ENCODE measurements at regions not wholly inside any gene's neighbourhood (a gene's known extent, or its start where the extent isn't known, plus 50 kb on each side); places are given as distances from the start of the nearest gene placed in this dataset.

DNA sequence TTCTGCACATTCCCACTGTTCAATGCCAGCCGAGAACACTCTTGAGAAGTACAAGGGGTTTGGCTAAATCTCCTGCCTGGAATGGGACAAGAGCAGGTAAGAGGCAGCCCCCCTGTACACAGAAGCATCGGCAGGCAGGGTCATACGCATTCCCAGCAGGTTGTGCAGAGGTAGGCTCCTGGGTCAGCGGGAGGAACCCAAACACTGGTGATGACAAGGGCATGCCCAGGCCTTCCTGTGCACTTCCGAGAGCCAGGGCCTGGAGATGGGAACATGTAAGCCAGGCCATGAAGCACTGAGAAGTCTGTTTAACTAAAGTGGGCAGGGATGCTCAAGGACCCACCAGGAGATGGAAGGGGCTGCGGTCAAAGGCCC is 130.3 kb upstream of the CHST15 start (continued):
- TF ChIP-seq, protein P1, sequence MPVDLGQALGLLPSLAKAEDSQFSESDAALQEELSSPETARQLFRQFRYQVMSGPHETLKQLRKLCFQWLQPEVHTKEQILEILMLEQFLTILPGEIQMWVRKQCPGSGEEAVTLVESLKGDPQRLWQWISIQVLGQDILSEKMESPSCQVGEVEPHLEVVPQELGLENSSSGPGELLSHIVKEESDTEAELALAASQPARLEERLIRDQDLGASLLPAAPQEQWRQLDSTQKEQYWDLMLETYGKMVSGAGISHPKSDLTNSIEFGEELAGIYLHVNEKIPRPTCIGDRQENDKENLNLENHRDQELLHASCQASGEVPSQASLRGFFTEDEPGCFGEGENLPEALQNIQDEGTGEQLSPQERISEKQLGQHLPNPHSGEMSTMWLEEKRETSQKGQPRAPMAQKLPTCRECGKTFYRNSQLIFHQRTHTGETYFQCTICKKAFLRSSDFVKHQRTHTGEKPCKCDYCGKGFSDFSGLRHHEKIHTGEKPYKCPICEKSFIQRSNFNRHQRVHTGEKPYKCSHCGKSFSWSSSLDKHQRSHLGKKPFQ (tag by site-specific recombination; IDR thresholded peaks at IDR 0.05): no peak
- TF ChIP-seq OVOL3 (tag by site-specific recombination; IDR thresholded peaks at IDR 0.05) (no peak), ZNF629 (tag by site-specific recombination; IDR thresholded peaks at IDR 0.05) (no peak)
- TF ChIP-seq, protein P2, sequence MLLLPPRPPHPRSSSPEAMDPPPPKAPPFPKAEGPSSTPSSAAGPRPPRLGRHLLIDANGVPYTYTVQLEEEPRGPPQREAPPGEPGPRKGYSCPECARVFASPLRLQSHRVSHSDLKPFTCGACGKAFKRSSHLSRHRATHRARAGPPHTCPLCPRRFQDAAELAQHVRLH (tag by site-specific recombination; IDR thresholded peaks at IDR 0.05): no peak

DNA sequence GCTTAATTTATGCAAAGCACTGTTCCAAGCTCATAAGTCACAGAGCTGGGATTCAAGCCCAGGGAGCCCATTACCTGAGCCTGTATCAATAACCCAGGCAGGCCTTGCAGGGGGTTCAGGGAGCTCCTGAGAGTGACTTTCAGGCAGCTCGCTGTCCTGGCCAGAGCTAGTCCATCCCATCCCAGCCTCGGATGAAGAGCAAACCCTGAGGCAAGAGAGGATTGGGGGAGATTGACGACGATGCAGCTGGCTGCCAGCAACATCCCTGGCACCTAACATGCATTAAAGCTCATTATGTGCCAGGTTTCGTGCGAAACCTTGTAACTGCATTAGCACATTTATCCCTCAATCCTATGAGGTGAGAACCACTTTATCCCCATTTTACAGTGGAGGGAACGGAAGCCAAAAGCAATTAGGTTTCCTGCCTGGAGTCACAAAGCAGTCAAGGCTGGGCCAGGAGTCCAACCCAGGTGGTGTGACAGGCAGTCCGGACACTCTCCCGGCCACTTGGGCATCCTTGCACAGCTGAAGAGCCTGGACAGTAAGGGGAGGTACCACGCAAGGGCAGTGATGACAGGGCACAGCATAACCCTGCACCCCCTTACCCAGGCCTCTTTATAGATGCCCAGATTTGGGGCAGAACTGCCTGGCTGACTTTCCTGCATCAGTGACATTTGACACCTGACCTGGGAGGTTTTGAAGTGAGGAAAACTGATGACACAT is 129.8 kb upstream of the CHST15 start:
- H3K27ac ChIP-seq (ENCODE audit: extremely low read depth, low read depth, low read length): no peak overlapping the region
- ChIA-PET CTCF (interaction anchor here (1.2 kb wide), 1 partner anchor 166 kb away, joined by 5 read pairs; no protein-coding TSS in a partner anchor), POLR2A (interaction anchor here (0.9 kb wide), 1 partner anchor 196 kb away, joined by 3 read pairs; no protein-coding TSS in a partner anchor)
- no peaks in the 10 kb centered on the region for H3K9me3 ChIP-seq (ENCODE audit: control insufficient read depth, insufficient read depth, low read depth, low read length)
- H3K4me1 ChIP-seq (ENCODE audit: control insufficient read depth, insufficient read depth, low read length): no peaks in the 10 kb centered on the region
- H3K4me3 ChIP-seq (ENCODE audit: low read depth, low read length): no peak overlapping the region
- no peak for TF ChIP-seq ZNF112 (tag by site-specific recombination; IDR thresholded peaks at IDR 0.05)
- no peak for TF ChIP-seq ZNF24 (tag by site-specific recombination; IDR thresholded peaks at IDR 0.05)
- TF ChIP-seq OVOL3 (tag by site-specific recombination; IDR thresholded peaks at IDR 0.05): no peak
- TF ChIP-seq, protein P3, sequence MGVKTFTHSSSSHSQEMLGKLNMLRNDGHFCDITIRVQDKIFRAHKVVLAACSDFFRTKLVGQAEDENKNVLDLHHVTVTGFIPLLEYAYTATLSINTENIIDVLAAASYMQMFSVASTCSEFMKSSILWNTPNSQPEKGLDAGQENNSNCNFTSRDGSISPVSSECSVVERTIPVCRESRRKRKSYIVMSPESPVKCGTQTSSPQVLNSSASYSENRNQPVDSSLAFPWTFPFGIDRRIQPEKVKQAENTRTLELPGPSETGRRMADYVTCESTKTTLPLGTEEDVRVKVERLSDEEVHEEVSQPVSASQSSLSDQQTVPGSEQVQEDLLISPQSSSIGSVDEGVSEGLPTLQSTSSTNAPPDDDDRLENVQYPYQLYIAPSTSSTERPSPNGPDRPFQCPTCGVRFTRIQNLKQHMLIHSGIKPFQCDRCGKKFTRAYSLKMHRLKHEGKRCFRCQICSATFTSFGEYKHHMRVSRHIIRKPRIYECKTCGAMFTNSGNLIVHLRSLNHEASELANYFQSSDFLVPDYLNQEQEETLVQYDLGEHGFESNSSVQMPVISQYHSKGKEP (tag by site-specific recombination; IDR thresholded peaks at IDR 0.05): no peak
- H3K36me3 ChIP-seq (ENCODE audit: control insufficient read depth in 2 of 2, insufficient read depth in 1 of 2, low read length in 2 of 2): no peaks in the 10 kb centered on the region

DNA sequence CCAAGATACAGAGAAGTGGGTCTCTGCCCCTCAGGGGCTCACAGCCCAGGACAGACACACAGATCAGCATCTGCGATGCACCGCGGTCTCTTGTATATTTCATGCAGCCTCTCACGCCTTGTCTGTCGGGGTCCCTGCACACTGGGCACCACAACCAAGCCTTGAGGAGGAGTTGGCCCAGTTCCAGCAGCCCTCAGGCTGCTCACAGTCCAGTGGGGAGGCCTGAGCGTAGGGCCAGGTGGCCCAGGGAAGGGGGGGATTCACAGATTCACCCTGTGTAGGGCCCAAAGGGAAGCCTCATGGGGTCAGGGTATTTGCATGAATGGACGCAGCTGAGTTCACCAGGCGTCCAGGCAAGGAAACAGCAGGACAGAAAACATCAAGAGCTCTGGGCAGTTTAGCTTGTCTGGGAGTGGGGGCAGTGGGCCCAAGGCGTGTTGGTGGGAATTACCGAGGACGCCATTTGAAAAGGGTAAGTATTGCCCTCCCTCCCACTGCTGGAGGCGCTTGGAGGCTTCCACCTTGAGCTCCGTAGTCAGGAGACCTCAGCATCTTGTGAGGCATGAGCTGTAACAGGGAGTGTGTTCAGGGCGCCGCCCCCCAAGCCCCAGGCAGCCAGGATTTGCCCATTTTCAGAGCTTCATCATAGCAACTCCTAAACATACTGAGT is 129.1 kb upstream of the CHST15 start:
- ChIA-PET CTCF (interaction anchor here (1.2 kb wide), 1 partner anchor 167 kb away, joined by 5 read pairs; no protein-coding TSS in a partner anchor), POLR2A (interaction anchor here (0.9 kb wide), 1 partner anchor 197 kb away, joined by 3 read pairs; no protein-coding TSS in a partner anchor)
- H3K27ac ChIP-seq (ENCODE audit: extremely low read depth, low read depth, low read length): no peak overlapping the region
- no peaks in the 10 kb centered on the region for H3K36me3 ChIP-seq (ENCODE audit: control insufficient read depth in 2 of 2, insufficient read depth in 1 of 2, low read length in 2 of 2)
- no peaks in the 10 kb centered on the region for H3K4me1 ChIP-seq (ENCODE audit: control insufficient read depth, insufficient read depth, low read length)
- no peak overlapping the region for H3K4me3 ChIP-seq (ENCODE audit: low read depth, low read length)
- no peaks in the 10 kb centered on the region for H3K9me3 ChIP-seq (ENCODE audit: control insufficient read depth, insufficient read depth, low read depth, low read length)
- TF ChIP-seq ZNF114 (tag by site-specific recombination; IDR thresholded peaks at IDR 0.05) (no peak), ZNF184 (tag by site-specific recombination; IDR thresholded peaks at IDR 0.05) (no peak), ZFP69B (tag by site-specific recombination; IDR thresholded peaks at IDR 0.05) (no peak), ZNF132 (tag by site-specific recombination; IDR thresholded peaks at IDR 0.05; ENCODE audit: borderline replicate concordance) (no peak), ZNF514 (tag by site-specific recombination; IDR thresholded peaks at IDR 0.05) (no peak), KLF9 (tag by site-specific recombination; IDR thresholded peaks at IDR 0.05; ENCODE audit: low read depth) (no peak)
- TF ChIP-seq, protein P4, sequence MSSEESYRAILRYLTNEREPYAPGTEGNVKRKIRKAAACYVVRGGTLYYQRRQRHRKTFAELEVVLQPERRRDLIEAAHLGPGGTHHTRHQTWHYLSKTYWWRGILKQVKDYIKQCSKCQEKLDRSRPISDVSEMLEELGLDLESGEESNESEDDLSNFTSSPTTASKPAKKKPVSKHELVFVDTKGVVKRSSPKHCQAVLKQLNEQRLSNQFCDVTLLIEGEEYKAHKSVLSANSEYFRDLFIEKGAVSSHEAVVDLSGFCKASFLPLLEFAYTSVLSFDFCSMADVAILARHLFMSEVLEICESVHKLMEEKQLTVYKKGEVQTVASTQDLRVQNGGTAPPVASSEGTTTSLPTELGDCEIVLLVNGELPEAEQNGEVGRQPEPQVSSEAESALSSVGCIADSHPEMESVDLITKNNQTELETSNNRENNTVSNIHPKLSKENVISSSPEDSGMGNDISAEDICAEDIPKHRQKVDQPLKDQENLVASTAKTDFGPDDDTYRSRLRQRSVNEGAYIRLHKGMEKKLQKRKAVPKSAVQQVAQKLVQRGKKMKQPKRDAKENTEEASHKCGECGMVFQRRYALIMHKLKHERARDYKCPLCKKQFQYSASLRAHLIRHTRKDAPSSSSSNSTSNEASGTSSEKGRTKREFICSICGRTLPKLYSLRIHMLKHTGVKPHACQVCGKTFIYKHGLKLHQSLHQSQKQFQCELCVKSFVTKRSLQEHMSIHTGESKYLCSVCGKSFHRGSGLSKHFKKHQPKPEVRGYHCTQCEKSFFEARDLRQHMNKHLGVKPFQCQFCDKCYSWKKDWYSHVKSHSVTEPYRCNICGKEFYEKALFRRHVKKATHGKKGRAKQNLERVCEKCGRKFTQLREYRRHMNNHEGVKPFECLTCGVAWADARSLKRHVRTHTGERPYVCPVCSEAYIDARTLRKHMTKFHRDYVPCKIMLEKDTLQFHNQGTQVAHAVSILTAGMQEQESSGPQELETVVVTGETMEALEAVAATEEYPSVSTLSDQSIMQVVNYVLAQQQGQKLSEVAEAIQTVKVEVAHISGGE (tag by site-specific recombination; conservative IDR thresholded peaks at IDR 0.05; ENCODE audit: low read depth): no peak
- TF ChIP-seq, protein P5, sequence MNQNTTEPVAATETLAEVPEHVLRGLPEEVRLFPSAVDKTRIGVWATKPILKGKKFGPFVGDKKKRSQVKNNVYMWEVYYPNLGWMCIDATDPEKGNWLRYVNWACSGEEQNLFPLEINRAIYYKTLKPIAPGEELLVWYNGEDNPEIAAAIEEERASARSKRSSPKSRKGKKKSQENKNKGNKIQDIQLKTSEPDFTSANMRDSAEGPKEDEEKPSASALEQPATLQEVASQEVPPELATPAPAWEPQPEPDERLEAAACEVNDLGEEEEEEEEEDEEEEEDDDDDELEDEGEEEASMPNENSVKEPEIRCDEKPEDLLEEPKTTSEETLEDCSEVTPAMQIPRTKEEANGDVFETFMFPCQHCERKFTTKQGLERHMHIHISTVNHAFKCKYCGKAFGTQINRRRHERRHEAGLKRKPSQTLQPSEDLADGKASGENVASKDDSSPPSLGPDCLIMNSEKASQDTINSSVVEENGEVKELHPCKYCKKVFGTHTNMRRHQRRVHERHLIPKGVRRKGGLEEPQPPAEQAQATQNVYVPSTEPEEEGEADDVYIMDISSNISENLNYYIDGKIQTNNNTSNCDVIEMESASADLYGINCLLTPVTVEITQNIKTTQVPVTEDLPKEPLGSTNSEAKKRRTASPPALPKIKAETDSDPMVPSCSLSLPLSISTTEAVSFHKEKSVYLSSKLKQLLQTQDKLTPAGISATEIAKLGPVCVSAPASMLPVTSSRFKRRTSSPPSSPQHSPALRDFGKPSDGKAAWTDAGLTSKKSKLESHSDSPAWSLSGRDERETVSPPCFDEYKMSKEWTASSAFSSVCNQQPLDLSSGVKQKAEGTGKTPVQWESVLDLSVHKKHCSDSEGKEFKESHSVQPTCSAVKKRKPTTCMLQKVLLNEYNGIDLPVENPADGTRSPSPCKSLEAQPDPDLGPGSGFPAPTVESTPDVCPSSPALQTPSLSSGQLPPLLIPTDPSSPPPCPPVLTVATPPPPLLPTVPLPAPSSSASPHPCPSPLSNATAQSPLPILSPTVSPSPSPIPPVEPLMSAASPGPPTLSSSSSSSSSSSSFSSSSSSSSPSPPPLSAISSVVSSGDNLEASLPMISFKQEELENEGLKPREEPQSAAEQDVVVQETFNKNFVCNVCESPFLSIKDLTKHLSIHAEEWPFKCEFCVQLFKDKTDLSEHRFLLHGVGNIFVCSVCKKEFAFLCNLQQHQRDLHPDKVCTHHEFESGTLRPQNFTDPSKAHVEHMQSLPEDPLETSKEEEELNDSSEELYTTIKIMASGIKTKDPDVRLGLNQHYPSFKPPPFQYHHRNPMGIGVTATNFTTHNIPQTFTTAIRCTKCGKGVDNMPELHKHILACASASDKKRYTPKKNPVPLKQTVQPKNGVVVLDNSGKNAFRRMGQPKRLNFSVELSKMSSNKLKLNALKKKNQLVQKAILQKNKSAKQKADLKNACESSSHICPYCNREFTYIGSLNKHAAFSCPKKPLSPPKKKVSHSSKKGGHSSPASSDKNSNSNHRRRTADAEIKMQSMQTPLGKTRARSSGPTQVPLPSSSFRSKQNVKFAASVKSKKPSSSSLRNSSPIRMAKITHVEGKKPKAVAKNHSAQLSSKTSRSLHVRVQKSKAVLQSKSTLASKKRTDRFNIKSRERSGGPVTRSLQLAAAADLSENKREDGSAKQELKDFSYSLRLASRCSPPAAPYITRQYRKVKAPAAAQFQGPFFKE (tag by site-specific recombination; IDR thresholded peaks at IDR 0.05; ENCODE audit: borderline replicate concordance): no peak
- TF ChIP-seq, protein P6, sequence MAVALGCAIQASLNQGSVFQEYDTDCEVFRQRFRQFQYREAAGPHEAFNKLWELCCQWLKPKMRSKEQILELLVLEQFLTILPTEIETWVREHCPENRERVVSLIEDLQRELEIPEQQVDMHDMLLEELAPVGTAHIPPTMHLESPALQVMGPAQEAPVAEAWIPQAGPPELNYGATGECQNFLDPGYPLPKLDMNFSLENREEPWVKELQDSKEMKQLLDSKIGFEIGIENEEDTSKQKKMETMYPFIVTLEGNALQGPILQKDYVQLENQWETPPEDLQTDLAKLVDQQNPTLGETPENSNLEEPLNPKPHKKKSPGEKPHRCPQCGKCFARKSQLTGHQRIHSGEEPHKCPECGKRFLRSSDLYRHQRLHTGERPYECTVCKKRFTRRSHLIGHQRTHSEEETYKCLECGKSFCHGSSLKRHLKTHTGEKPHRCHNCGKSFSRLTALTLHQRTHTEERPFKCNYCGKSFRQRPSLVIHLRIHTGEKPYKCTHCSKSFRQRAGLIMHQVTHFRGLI (tag by site-specific recombination; IDR thresholded peaks at IDR 0.05): no peak

Data from HEK293 (cell line).